Right cardiac atrium (tissue), 5 donors: ENCODE measurements at regions not wholly inside any gene's neighbourhood (a gene's known extent, or its start where the extent isn't known, plus 50 kb on each side); places are given as distances from the start of the nearest gene placed in this dataset.

Source experiments
- ATAC-seq, 2 donors: fragments of 200-7000 bp; cut with Tn5 transposase; one replicate each; pipeline versions ENCODE4 v1.8.0 to v1.9.1; 2020; ENCODE audit warnings: moderate library complexity in 2 of 2, mild to moderate bottlenecking in 1 of 2
- DNase-seq, 3 donors: peaks; one replicate each; pipeline ENCODE4 v3.0.0-alpha.2; 2020
- H3K27ac ChIP-seq: one replicate; pipeline ENCODE4 v1.5.1; 2013; ENCODE audit warnings: mild to moderate bottlenecking, low read length, control low read depth, moderate library complexity
- H3K27me3 ChIP-seq: one replicate; pipeline ENCODE4 v1.6.1; 2013; ENCODE audit not compliant: control insufficient read depth, insufficient read depth
- H3K4me1 ChIP-seq: one replicate; pipeline ENCODE4 v1.6.1; 2013; ENCODE audit warnings: low read length; ENCODE audit not compliant: control insufficient read depth, insufficient read depth
- H3K4me3 ChIP-seq: one replicate; pipeline ENCODE4 v1.5.1; 2013; ENCODE audit warnings: low read length, control low read depth
- H3K9me3 ChIP-seq: one replicate; pipeline ENCODE4 v1.6.1; 2013; ENCODE audit warnings: low read length; ENCODE audit not compliant: control insufficient read depth
- WGBS: extraction: QIAGEN DNeasy Blood & Tissue Kit; methylation state at CpG from one replicate; pipeline ENCODE4 v1.1.7; 2013; 5-methylcytosine and 5-hydroxymethylcytosine counted together
- intact Hi-C, 4 donors: fragments of 100-400 bp; cut with DNase I; formaldehyde crosslinking; loops; one replicate each; pipeline versions ENCODE4 v1.11.0 to v1.14.0; 2022 to 2023
- donor health status: healthy with polysubstance abuse.
- donor health status: DM: no; HTN: yes; CAD: no.
- donor health status: DM: no; HTN: no; CAD: no.
- donor health status: DM: no; HTN: yes; CAD: no; lungs with severe emphysema.
- donor health status: DM: yes; HTN: yes; CAD: no.

DNA sequence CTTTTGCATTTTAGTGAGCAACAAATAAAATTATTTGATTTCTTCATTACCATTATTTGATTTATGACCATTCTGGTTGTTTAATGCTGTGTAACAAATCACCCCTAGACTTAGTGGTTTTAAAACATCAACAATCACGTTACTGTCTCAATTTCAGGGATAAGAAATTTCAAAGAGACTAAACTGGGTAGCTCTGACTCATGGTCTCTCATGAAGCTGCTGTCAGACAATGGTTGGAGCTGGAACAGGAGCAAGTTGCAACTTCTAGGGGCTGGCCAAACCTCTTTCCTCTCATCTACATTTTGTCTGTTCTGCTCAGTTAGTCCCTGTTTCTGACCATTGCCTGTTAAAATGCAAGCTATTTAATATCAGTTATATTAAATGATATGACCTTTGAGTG, 517.0 kb downstream of the KCNH5 start:
- Histone ChIP-seq H3K27ac (no peak overlapping the region), H3K27me3 (no peaks in the 10 kb centered on the region), H3K9me3 (no peaks in the 10 kb centered on the region), H3K4me3 (no peak overlapping the region), H3K4me1 (no peaks in the 10 kb centered on the region)
- no peak for DNase-seq
- ATAC-seq = no peak
- WGBS = 71% methylated on average over 1 of the region's 1 CpG
- intact Hi-C loops = no loop called here

DNA sequence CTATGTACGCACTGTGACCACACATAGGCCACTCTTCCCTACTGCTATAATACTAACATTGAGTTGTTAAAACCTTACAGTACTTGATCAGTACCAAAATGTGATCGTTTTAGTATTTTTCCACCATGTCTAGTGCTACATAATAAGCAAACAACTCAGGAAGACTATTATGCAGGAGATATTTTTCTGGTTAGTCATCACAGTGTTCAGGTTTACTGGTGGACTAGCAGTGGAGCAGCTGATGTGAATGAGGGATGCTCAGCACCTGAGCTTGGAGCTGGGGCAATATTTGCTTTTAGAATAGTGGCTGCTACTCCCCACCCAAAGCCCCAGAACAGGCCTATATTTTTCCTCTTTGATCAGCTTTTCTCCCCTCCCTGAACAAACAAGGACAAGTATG, 513.1 kb downstream of the KCNH5 start:
- DNase-seq (no peak), ATAC-seq (no peak)
- no peaks in the 10 kb centered on the region for H3K27me3 ChIP-seq
- intact Hi-C loops = no loop called here
- H3K4me3 ChIP-seq = no peak overlapping the region
- H3K27ac ChIP-seq = no peak overlapping the region
- WGBS = 77% methylated on average over 2 of the region's 2 CpGs
- no peaks in the 10 kb centered on the region for H3K9me3 ChIP-seq
- H3K4me1 ChIP-seq = no peaks in the 10 kb centered on the region

DNA sequence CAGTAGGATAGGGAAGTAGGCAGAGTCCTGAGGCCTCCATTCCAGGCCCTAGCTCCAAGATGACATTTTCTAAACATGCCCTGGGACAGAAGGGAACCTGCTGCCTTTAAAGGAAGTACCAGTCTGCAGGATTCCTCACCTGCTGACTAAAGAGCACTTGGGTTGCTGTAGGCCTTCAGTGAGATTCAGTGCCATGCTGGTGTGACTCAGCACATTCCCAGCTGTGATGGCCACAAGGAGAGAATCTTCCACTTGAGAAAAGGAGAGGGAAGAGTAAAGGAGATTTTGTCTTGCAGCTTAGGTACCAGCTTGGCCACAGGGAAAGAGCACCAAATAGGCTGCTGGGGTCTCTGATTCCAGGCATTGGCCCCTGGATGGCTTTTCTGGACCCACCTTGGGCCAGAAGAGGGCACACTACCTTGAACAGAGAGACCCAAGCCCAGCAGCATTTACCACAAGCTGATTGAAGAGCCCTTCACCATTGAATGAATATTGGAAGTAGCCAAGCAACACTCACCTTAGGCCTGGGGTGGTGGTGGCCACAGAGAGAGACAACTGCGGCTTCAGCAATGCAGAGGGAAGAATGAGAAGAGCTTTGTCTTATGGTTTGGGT, 498.3 kb downstream of the KCNH5 start:
- ATAC-seq (no peak), DNase-seq (no peak)
- intact Hi-C loops = no loop called here
- Histone ChIP-seq H3K4me1 (no peaks in the 10 kb centered on the region), H3K9me3 (peaks cover 2% of the 10 kb centered on the region), H3K27ac (no peak overlapping the region), H3K27me3 (no peaks in the 10 kb centered on the region), H3K4me3 (no peak overlapping the region)
- 87% methylated on average over 1 of the region's 1 CpG for WGBS

DNA sequence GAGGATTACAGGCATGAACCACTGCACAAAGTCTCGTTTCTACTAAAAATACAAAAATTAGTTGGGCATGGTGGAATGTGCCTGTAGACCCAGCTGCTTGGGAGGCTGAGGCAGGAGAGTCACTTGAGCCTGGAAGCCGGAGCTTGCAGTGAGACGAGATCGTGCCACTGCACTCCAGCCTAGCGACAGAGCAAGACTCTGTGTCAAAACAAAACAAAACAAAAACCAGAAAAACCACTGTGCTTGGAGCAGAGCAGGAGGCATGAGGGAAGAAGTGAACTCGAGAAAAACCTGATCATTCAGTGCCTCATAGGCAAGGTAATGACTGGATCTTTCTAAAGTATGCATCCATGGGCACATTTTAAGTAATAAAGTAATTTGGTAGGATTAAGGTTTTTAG, 487.8 kb downstream of the KCNH5 start:
- intact Hi-C loops = no loop called here
- 74% methylated on average over 6 of the region's 6 CpGs for WGBS

DNA sequence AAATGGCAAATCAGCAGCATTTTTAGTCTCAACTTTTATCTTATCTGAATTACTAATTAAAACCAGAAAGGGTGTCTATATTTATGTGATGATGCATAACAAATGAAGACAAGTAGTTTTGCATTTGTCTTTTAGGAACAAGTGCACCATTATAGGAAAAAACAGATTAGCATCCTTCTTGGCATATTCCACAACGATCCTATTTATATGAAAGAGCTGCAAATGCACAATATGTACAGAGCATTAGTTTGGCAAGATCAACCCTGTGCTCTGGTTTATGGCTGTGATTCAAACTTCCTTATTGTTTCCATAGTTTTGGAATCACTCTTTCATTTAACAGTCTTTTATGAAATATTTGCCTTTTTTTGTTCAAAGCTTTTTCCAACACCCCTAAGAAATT, 486.8 kb downstream of the KCNH5 start:
- ATAC-seq (no peak), DNase-seq (no peak)
- Histone ChIP-seq H3K4me1 (no peaks in the 10 kb centered on the region), H3K9me3 (no peaks in the 10 kb centered on the region), H3K4me3 (no peak overlapping the region), H3K27ac (no peak overlapping the region), H3K27me3 (no peaks in the 10 kb centered on the region)
- intact Hi-C loops = no loop called here
- 51% methylated on average over 1 of the region's 1 CpG for WGBS

More for the DNA sequence above, 487.8 kb downstream of the KCNH5 start:
- H3K27me3 ChIP-seq = no peaks in the 10 kb centered on the region
- ATAC-seq (no peak), DNase-seq (no peak)
- H3K27ac ChIP-seq = no peak overlapping the region
- H3K4me1 ChIP-seq = no peaks in the 10 kb centered on the region
- H3K9me3 ChIP-seq = no peaks in the 10 kb centered on the region
- no peak overlapping the region for H3K4me3 ChIP-seq

DNA sequence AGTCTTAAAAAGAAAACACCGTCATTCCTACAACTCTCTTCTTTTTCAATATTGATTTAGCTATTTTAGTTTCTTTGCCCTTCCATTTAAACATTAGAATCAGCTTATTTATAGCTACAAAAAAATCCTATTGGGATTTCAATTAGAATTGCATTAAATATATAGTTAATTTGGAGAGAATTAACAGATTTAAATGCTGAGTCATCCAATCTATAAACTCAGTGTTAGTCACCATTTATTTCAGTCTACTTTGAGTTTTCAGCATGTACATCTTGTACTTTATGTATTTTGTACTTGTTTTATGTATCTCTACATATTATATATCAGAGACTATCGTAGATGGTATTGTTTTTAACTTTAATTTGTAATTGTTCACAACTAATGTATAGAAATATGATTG, 460.0 kb downstream of the KCNH5 start:
- 70% methylated on average over 2 of the region's 2 CpGs for WGBS
- no peaks in the 10 kb centered on the region for H3K4me1 ChIP-seq
- H3K9me3 ChIP-seq = no peaks in the 10 kb centered on the region
- ATAC-seq (no peak), DNase-seq (no peak)
- no peaks in the 10 kb centered on the region for H3K27me3 ChIP-seq
- intact Hi-C loops = no loop called here
- no peak overlapping the region for H3K27ac ChIP-seq
- no peak overlapping the region for H3K4me3 ChIP-seq

DNA sequence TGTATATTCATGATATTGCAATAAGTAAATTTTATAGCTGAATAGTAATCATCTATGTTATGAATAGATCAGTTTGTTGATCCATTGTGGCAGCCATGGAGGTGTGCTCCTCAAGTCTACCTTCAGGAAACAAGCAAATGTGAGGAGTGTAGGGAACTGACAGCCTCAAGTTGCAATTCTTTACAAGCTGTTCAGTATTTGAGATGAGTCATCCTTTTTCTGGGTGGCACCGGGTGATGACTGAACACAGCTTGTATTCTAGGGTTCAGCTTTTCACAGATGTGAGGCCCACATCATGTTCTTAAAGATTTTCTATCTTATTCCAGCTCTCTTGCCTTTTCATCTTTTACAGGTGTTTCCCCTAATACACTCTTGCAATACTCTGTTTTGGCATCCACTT, 452.4 kb downstream of the KCNH5 start:
- intact Hi-C loops = no loop called here
- Histone ChIP-seq H3K27ac (no peak overlapping the region), H3K9me3 (no peaks in the 10 kb centered on the region), H3K4me1 (no peaks in the 10 kb centered on the region), H3K4me3 (no peak overlapping the region), H3K27me3 (no peaks in the 10 kb centered on the region)
- ATAC-seq (no peak), DNase-seq (no peak)
- 91% methylated on average over 1 of the region's 1 CpG for WGBS

DNA sequence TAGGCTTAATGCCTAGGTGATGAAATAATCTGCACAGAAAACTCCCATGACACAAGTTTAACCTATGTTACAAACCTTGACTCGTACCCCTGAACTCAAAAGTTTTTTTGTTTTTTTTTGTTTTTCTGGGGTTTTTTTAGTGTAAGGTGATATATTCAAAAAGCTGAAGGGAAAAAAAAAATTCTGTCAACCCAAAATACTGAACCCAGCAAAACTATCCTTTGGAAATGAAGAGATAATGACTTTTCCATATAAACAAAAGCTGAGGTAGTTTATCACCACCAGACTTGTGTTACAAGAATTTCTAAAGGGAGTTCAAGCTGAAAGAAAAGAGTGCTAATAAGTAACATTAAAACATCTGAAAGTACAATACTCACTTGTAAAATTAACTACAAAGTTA, 448.1 kb downstream of the KCNH5 start:
- no peak overlapping the region for H3K27ac ChIP-seq
- intact Hi-C loops = no loop called here
- no peaks in the 10 kb centered on the region for H3K27me3 ChIP-seq
- H3K9me3 ChIP-seq = no peaks in the 10 kb centered on the region
- DNase-seq = no peak
- no peak for ATAC-seq
- no peaks in the 10 kb centered on the region for H3K4me1 ChIP-seq
- 90% methylated on average over 1 of the region's 1 CpG for WGBS
- no peak overlapping the region for H3K4me3 ChIP-seq

DNA sequence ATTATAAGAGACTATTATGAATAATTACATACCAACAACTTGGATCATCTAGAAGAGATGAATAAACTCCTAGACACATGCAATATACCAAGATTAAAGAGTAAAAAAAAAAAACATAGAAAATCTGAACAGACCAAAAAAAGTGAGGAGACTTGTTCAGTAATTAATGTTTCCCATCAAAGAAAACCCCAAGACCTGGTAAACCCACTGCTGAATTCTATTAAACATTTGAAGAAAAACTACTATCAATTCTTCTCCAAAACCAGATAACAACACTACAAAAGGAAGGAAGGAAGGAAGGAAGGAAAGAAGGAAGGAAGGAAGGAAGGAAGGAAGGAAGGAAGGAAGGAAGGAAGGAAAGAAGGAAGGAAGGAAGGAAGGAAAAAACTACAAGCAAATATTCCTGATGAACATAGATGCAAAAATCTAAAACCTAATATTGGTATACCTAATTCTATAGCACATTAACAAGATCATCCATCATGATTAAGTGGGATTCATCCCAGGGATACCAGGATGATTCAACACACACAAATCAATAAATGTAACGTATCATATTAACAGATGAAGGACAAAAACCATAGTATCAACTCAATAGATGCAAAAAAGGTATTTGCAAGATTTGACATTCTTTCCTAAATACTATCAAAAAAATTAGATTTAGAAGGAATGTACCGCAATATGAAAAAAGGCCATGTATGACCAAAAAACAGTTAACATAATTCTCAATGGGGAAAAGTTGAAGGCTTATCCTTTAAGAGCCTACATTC, 445.5 kb downstream of the KCNH5 start:
- Histone ChIP-seq H3K9me3 (no peaks in the 10 kb centered on the region), H3K4me1 (no peaks in the 10 kb centered on the region), H3K27me3 (no peaks in the 10 kb centered on the region), H3K27ac (no peak overlapping the region), H3K4me3 (no peak overlapping the region)
- DNase-seq (no peak), ATAC-seq (no peak)
- 87% methylated on average over 2 of the region's 2 CpGs for WGBS
- intact Hi-C loops = no loop called here

DNA sequence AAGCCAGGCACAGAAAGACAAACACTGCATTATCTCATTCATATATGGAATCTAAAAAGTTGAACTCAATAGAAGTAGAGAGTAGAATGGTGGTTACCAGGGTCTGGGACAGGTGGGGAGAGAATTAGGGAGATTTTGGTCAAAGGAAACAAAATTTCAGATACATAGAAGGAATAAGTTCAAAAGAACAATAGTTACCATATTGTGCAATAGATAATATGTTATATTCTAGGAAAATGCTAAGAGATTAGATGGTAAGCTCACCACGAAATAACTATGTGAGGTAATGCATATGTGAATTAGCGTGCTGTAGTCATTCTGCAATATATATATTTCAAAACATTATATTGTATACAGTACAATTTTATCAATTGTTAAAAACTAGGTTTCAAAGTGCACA, 442.5 kb downstream of the KCNH5 start:
- intact Hi-C loops = no loop called here
- DNase-seq (no peak), ATAC-seq (no peak)
- WGBS = 83% methylated on average over 2 of the region's 2 CpGs
- Histone ChIP-seq H3K4me3 (no peak overlapping the region), H3K4me1 (no peaks in the 10 kb centered on the region), H3K27me3 (no peaks in the 10 kb centered on the region), H3K9me3 (no peaks in the 10 kb centered on the region), H3K27ac (no peak overlapping the region)

DNA sequence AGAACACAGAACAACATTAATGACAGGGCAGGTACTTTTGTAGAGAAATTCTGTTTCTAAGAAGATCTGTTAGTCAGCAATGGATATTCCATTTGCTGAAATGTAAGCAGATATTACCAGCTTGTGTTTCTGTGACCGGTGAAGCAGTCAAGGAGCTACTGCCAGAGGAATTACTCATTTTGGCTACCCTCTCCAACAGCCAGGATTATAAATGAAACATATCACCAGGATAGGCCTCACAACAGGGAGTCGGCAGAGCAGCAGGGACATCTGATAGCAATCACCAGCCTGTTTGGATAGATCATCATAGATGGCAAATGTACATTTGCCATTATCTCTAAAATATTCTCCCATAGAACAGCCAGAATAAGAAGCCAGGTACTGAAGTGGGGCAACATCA, 440.7 kb downstream of the KCNH5 start:
- H3K4me3 ChIP-seq = no peak overlapping the region
- WGBS = 74% methylated on average over 2 of the region's 2 CpGs
- no peaks in the 10 kb centered on the region for H3K9me3 ChIP-seq
- no peak overlapping the region for H3K27ac ChIP-seq
- no peaks in the 10 kb centered on the region for H3K27me3 ChIP-seq
- DNase-seq (no peak), ATAC-seq (no peak)
- H3K4me1 ChIP-seq = no peaks in the 10 kb centered on the region
- intact Hi-C loops = no loop called here

DNA sequence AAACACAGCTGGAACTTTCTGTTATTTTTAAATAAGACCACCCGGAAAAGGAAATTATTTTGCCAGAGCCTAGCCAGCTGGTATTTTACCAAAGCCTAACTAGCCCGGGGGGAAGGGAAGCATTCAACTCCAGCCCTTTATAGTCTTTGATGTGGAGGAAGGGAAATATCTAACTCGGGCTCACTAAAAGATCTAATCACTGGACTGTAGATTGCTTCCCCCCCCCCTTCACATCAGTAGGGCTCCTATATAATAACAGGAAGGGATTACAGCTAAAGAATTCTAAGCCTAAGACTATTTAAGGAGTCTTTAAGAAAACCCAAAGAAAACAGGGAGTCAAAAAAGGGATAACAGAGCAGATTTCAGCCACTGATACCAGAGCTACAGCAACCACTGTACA, 431.1 kb downstream of the KCNH5 start:
- no peak overlapping the region for H3K27ac ChIP-seq
- ATAC-seq (no peak), DNase-seq (no peak)
- no peaks in the 10 kb centered on the region for H3K4me1 ChIP-seq
- no peak overlapping the region for H3K4me3 ChIP-seq
- H3K9me3 ChIP-seq = no peaks in the 10 kb centered on the region
- intact Hi-C loops = no loop called here
- WGBS = 10% methylated on average over 3 of the region's 3 CpGs
- no peaks in the 10 kb centered on the region for H3K27me3 ChIP-seq
